Subcutaneous abdominal adipose tissue (tissue), 5 donors: ENCODE measurements at regions not wholly inside any gene's neighbourhood (a gene's known extent, or its start where the extent isn't known, plus 50 kb on each side); places are given as distances from the start of the nearest gene placed in this dataset.

Experiments used
- H3K27ac ChIP-seq: one replicate; pipeline ENCODE4 v1.7.0; 2013; ENCODE audit warnings: low read depth, mild to moderate bottlenecking, inconsistent platforms, low read length, moderate library complexity
- H3K27me3 ChIP-seq, 5 donors: one replicate each; pipeline ENCODE4 v1.7.0; 2013; ENCODE audit warnings: low read length in 5 of 5, inconsistent platforms in 1 of 5; ENCODE audit not compliant: control insufficient read depth in 5 of 5, insufficient read depth in 4 of 5
- H3K36me3 ChIP-seq, 5 donors: one replicate each; pipeline ENCODE4 v1.7.0; 2013; ENCODE audit warnings: low read length in 5 of 5; ENCODE audit not compliant: control insufficient read depth in 5 of 5, insufficient read depth in 5 of 5
- H3K4me1 ChIP-seq, 5 donors: one replicate each; pipeline ENCODE4 v1.7.0; 2013; ENCODE audit warnings: low read length in 5 of 5, mild to moderate bottlenecking in 3 of 5, moderate library complexity in 1 of 5; ENCODE audit not compliant: control insufficient read depth in 5 of 5, insufficient read depth in 5 of 5
- H3K4me3 ChIP-seq, 5 donors: one replicate each; pipeline ENCODE4 v1.7.0; 2013; ENCODE audit warnings: low read length in 5 of 5, low read depth in 1 of 5
- H3K9ac ChIP-seq, 5 donors: one replicate each; pipeline ENCODE4 v1.7.0; 2013; ENCODE audit warnings: low read length in 5 of 5, mild to moderate bottlenecking in 4 of 5, moderate library complexity in 3 of 5
- H3K9me3 ChIP-seq, 5 donors: one replicate each; pipeline ENCODE4 v1.7.0; 2013; ENCODE audit warnings: low read length in 5 of 5; ENCODE audit not compliant: control insufficient read depth in 5 of 5
- donor health status: healthy.
- donor health status: healthy.
- donor health status: healthy.
- donor health status: healthy.
- donor health status: healthy.

DNA sequence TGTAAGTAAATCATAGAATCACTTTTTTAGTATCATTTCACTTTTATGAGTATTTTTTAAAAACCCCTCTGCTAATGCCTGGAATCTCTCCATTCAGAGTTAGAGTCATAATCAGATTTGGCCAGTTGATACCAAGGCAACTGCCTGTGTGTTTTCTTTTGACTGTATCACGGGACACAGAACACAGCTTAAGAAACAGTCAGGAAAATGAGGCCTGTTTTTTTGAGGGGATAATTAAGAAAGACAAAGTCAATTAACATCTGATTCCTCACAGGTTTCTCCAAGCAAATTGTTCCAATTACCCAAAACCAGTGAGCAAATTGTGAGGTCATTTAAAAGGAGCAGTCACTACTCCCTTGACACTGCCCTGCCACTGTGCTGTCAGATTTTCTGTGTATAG is 944.5 kb upstream of the SOX9 start:
- Histone ChIP-seq H3K36me3 (no peaks in the 10 kb centered on the region), H3K27me3 (no peaks in the 10 kb centered on the region), H3K9me3 (no peaks in the 10 kb centered on the region), H3K9ac (no peak overlapping the region), H3K4me1 (peaks cover 0 to 8% (median 0%) of the 10 kb centered on the region in 5 donors), H3K4me3 (no peak overlapping the region), H3K27ac (no peak overlapping the region)

DNA sequence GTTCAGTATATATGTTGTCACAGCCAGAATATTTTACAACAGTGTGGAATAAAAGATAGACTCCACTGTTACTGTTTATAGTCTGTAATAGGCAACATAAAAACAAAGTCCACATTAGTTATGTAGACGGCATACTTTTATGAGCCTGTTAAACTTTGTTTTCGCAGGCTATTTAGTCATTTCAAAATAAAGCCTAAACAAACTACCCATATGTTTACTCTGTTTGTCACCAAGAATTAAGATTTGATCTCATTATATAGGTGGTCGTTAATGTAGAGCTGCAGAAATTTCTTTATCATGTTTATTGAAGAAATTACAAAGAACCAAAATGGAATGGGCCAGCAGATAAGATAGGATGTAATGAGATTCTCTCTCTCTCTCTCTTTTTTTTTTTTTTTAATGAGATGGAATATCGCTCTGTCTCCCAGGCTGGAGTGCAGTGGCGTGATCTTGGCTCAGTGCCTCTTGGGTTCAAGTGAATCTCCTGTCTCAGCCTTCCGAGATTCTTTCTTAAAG is 943.8 kb upstream of the SOX9 start:
- Histone ChIP-seq H3K27ac (no peak overlapping the region), H3K4me1 (peaks cover 0 to 8% (median 0%) of the 10 kb centered on the region in 5 donors), H3K9me3 (no peaks in the 10 kb centered on the region), H3K36me3 (no peaks in the 10 kb centered on the region), H3K9ac (no peak overlapping the region), H3K27me3 (no peaks in the 10 kb centered on the region), H3K4me3 (no peak overlapping the region)

DNA sequence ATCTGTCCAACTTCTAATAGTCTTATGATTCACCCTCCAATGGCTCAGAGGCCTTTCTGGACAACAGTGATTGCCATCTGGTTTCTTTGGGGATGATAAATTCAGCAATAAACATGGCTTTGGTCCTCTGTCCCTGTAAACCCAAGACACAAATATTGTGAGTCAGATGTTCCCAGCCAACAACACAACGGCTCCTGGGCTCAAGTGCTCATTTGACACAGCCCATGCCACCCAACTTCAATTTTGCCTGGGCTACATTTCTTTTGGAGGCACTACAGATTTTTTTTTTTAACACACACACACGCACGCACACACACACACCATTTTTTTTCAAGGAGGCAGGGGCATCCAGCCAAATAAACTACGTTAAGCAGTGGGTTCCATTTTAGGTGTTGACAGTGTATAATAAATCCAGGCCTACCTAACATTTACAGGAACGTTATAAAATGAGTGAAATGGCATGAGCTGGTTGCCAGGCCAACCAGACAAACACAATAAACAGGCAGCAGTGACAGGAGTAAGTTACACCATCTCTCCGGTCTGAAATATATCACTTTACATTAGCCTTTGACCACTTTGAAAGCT is 939.9 kb upstream of the SOX9 start:
- Histone ChIP-seq H3K36me3 (no peaks in the 10 kb centered on the region), H3K27me3 (no peaks in the 10 kb centered on the region), H3K4me3 (no peak overlapping the region), H3K27ac (no peak overlapping the region), H3K4me1 (peaks cover 0 to 11% (median 0%) of the 10 kb centered on the region in 5 donors), H3K9ac (no peak overlapping the region), H3K9me3 (no peaks in the 10 kb centered on the region)

DNA sequence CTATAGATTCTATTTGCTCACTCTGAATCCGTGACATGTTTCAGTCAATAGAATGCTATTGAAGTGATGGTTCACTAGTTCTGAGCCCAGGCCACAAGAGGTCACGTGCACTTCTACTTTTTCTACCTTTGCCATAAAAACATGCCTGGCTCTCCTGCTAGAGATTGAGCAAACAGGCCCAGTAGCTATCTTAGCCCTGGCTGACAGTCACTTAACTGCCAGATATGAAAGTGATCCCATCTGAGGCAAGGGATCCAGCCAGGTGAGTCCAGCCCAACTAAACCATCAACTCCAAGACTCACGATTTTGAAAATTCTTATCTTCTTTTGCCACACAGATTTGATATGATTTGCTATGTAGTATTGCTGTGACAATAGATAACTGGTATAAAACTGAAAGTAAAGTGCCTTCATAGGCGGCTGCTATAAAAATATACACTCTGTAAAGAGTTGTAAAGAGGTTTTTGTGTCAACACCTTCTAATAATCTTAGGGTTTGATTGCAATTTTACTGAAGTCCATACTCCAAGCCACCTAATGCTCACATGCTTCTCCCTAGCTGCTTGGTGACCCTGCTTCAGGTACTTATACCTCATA is 937.7 kb upstream of the SOX9 start:
- no peaks in the 10 kb centered on the region for H3K27me3 ChIP-seq
- no peaks in the 10 kb centered on the region for H3K9me3 ChIP-seq
- no peaks in the 10 kb centered on the region for H3K36me3 ChIP-seq
- H3K4me3 ChIP-seq = no peak overlapping the region
- H3K27ac ChIP-seq = no peak overlapping the region
- no peak overlapping the region for H3K9ac ChIP-seq
- peaks cover 0 to 11% (median 0%) of the 10 kb centered on the region in 5 donors for H3K4me1 ChIP-seq

DNA sequence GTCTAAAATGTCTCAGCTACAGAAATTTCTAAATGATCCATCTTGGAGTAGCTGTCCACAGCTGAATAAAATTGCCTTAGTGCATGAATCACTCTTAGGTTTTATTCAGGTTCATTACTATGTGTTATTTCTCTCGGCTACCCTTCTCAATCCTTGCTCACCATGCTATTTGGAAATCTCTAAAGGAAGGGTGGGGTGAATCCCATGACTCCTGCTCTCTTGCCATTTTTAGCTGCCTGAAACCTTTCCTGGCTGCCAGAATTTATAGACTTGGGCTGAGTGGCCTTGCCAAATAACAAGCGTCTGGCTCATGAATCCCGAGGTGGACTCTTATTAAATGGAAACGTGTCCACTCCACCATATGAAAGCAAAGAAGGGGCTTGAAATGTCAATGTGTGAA is 936.1 kb upstream of the SOX9 start:
- no peak overlapping the region for H3K4me3 ChIP-seq
- H3K36me3 ChIP-seq = no peaks in the 10 kb centered on the region
- H3K4me1 ChIP-seq = peaks cover 0 to 11% (median 0%) of the 10 kb centered on the region in 5 donors
- H3K27me3 ChIP-seq = no peaks in the 10 kb centered on the region
- H3K9ac ChIP-seq = no peak overlapping the region
- no peak overlapping the region for H3K27ac ChIP-seq
- H3K9me3 ChIP-seq = no peaks in the 10 kb centered on the region

DNA sequence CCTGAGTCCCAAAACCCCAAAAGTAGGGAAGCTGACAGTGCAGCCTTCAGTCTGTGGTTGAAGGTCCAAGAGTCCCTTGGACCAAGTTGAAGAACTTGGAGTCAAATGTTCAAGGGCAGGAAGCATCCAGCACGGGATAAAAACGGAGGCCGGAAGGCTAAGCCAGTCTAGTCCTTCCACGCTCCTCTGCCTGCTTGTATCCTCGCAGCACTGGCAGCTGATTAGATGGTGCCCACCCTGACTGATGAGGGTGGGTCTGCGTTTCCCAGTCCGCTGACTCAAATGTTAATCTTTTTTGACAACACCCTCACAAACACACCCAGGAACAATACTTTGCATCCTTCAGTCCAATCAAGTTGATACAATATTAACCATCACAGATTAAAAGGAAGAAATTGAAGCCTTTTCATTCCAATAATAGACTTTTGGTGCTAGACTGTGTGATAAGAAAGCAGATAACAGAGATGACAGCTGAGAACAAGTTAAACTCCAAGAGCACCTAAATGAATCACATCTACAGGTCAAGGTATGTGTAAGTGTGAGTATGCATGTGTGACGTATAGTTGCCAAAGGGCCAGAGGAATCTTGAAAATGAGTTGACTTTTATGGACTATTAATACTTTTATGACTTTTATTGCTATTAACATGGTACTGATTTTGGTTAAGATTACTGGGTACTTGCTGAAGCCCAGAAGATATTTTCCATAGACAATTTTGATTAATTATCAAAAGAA is 933.5 kb upstream of the SOX9 start:
- no peak overlapping the region for H3K27ac ChIP-seq
- H3K27me3 ChIP-seq = no peaks in the 10 kb centered on the region
- H3K36me3 ChIP-seq = no peaks in the 10 kb centered on the region
- H3K9ac ChIP-seq = no peak overlapping the region
- H3K4me1 ChIP-seq = peaks cover 0 to 4% (median 0%) of the 10 kb centered on the region in 5 donors
- H3K4me3 ChIP-seq = no peak overlapping the region
- H3K9me3 ChIP-seq = no peaks in the 10 kb centered on the region

DNA sequence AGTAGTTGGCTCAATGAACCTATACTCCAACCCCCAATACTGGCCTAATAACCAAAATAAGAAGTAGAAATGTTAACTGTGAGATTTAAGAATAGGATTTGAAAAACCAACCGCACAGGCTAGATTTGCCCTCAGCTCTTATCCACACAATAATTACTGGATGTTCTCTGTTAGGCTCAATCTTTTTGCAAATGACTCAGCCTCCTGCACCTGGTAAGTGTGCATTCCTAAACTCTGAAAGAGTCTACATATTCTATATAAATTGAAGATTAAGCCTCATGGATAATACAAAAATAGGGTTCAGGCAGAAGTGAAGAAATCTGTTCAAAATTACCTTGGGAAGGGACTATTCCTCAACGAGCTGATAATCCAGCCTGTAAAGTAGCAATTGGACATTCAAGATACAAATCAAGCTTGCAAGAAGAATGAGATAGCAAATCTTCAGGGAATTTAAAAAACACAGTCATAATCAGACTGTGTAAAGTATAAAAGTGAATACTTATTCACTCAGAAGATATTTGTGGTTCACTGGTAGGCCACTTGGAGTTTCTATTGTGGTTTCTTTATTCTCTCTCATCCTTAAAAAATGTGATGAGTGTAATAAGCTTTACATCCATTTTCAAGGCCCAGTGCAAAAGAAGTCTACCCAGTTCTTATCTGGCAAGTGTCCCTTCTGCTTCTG is 931.9 kb upstream of the SOX9 start:
- H3K4me3 ChIP-seq = no peak overlapping the region
- no peaks in the 10 kb centered on the region for H3K36me3 ChIP-seq
- no peaks in the 10 kb centered on the region for H3K9me3 ChIP-seq
- H3K9ac ChIP-seq = no peak overlapping the region
- H3K27ac ChIP-seq = no peak overlapping the region
- H3K27me3 ChIP-seq = no peaks in the 10 kb centered on the region
- H3K4me1 ChIP-seq = peaks cover 0 to 4% (median 0%) of the 10 kb centered on the region in 5 donors

DNA sequence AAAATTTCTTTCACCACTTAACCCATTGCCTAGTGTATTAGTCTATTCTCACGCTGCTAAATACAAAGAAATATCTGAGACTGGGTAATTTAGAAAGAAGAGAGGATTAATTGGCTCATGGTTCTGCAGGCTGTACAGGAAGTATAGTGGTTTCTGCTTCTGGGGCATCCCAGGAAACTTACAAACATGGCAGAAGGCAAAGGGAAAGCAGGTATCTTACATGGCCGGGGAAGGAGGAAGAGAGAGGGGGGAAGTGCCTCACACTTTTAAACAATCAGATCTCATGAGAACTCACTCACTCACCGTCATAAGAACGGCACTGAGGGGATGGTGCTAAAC is 931.4 kb upstream of the SOX9 start:
- Histone ChIP-seq H3K4me1 (peaks cover 0 to 4% (median 0%) of the 10 kb centered on the region in 5 donors), H3K9ac (no peak overlapping the region), H3K4me3 (no peak overlapping the region), H3K27me3 (no peaks in the 10 kb centered on the region), H3K36me3 (no peaks in the 10 kb centered on the region), H3K9me3 (no peaks in the 10 kb centered on the region), H3K27ac (no peak overlapping the region)

DNA sequence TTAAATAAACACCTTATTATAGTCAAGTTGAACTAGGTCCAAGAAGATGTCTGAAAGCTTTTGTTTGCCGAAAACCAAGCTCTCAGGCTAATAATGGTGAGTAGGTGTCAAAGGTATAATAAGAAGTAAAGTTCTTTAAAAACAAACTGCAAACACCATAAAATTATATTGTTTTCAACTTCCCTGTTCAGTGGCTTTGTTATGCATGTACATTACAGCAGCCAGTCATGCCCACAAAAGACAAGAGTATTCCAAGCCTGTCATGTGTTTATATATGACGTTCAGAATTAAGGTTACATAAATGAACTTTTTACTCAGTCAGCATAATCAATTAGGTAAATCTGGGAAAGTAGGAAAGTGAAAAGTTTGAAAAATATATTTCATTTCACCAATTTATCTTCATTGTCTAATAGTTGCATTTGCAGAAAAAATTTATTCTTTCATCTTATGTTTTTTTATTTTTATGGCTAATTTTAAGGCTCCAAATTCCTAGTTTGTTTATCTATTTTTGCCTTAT is 928.7 kb upstream of the SOX9 start:
- Histone ChIP-seq H3K4me3 (no peak overlapping the region), H3K4me1 (no peaks in the 10 kb centered on the region), H3K27me3 (no peaks in the 10 kb centered on the region), H3K9ac (no peak overlapping the region), H3K36me3 (no peaks in the 10 kb centered on the region), H3K9me3 (no peaks in the 10 kb centered on the region), H3K27ac (no peak overlapping the region)

DNA sequence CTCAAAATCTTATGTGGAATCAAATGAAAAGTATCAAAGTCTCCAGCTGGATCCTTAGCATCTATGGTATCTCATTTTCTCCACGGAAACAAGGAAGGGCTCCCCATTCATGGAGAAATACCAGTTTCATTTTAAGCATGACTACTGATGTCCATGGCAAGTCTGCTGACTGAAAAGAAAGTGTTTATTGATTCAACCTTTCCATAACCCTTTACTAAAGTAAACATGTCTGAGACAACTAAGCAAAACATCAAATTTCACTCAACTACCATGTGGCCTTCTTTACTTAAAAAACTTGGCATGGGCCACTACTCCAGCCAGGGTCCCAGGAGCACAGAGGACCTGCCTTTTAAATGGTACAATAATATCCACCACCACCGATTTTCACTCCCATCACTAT is 928.0 kb upstream of the SOX9 start:
- no peaks in the 10 kb centered on the region for H3K27me3 ChIP-seq
- no peaks in the 10 kb centered on the region for H3K36me3 ChIP-seq
- H3K4me1 ChIP-seq = no peaks in the 10 kb centered on the region
- H3K27ac ChIP-seq = no peak overlapping the region
- H3K9me3 ChIP-seq = no peaks in the 10 kb centered on the region
- no peak overlapping the region for H3K4me3 ChIP-seq
- H3K9ac ChIP-seq = no peak overlapping the region
